HL-60 (cell line): ENCODE measurements at regions not wholly inside any gene's neighbourhood (a gene's known extent, or its start where the extent isn't known, plus 50 kb on each side); places are given as distances from the start of the nearest gene placed in this dataset.

Experiments
- CTCF ChIP-seq: IDR thresholded peaks from one replicate; pipeline ENCODE4 v1.5.1; 2011; ENCODE audit warnings: low read length, control low read depth, inconsistent platforms; ENCODE audit not compliant: insufficient read depth
- GABPA ChIP-seq: IDR thresholded peaks from 2 replicates; pipeline ENCODE4 v1.6.1; 2012; ENCODE audit warnings: low read depth
- POLR2AphosphoS5 ChIP-seq: IDR thresholded peaks from 2 replicates; pipeline ENCODE4 v1.6.1; 2012; ENCODE audit warnings: low read depth
- REST ChIP-seq: IDR thresholded peaks from 2 replicates; pipeline ENCODE4 v1.6.1; 2012; ENCODE audit warnings: low read depth; ENCODE audit not compliant: insufficient replicate concordance

GRCh38 chr6:2565499-2565898 is 185.2 kb downstream of the MYLK4 start:
- TF ChIP-seq CTCF (no peak), POLR2AphosphoS5 (no peak), GABPA (no peak), REST (no peak)
